Retinal pigment epithelial cell (primary cell): ENCODE measurements at regions not wholly inside any gene's neighbourhood (a gene's known extent, or its start where the extent isn't known, plus 50 kb on each side); places are given as distances from the start of the nearest gene placed in this dataset.

Experiments
- DNase-seq: peaks from one replicate; pipeline ENCODE4 v3.0.0-alpha.2; 2010; ENCODE audit warnings: low read depth
- H3K4me3 ChIP-seq: 2 replicates; pipeline ENCODE4 v1.5.1; 2011; ENCODE audit warnings: mild to moderate bottlenecking, low read length, control low read depth, moderate library complexity
- CTCF ChIP-seq: conservative IDR thresholded peaks from 2 replicates; pipeline ENCODE4 v1.5.1; 2011; ENCODE audit warnings: low read depth, low read length, control low read depth, inconsistent platforms

GRCh38 chr9:134552349-134552990 lies 89.1 kb upstream of the COL5A1 start:
- no peak for TF ChIP-seq CTCF
- H3K4me3 ChIP-seq = no peak overlapping the region
- no peak for DNase-seq

DNA sequence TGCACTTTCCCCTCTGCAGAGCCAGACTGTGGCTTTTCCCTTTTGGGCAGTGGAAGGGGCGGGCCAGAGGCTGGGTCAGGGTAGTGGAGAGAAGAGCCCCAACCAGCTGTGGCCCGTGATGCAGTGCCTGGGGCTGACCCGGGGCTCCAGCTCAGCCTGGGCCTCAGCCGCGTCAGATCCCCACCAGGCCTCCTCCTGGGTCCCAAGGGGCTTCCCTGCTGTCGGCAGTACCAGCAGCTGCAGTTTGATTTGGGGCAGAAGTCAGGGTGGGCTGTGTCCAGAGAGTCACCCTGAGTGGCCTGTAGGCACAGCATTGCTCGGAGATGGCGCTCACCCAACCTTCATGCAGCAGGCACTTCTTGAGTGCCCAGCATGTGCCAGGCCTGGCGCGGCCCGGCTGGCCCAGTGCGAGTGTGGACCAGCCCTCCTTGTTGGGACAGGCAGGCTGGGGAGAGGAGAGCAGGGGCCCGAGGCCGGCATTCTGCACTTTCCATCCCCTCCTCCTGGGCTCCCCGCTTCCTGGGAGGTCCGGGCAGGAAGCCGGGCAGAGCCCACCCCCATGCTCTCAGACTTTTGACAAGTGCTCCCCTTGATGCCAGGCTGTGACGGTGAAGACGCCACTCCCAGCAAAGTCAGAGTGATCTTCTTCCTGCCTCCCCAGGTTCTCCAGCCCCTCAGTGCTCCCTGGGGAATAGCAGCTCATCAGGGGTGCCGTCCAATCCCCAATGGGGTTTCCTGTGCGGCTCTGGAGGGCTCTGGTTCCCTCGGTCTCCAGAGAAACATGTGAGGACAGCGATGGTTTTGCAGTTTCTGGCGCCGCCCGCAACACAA lies 88.3 kb upstream of the COL5A1 start:
- no peak for TF ChIP-seq CTCF
- DNase-seq = no peak
- H3K4me3 ChIP-seq = no peak overlapping the region

- DNase-seq = no peak
- H3K4me3 ChIP-seq = no peak overlapping the region
- no peak for TF ChIP-seq CTCF
Observed at GRCh38 chr9:134553996-134554372, 87.6 kb upstream of the COL5A1 start.

- H3K4me3 ChIP-seq = no peak overlapping the region
- no peak for DNase-seq
- no peak for TF ChIP-seq CTCF
Observed at GRCh38 chr9:134554373-134555093, 87.1 kb upstream of the COL5A1 start.

- no peak for TF ChIP-seq CTCF
- no peak for DNase-seq
- H3K4me3 ChIP-seq = no peak overlapping the region
Observed at GRCh38 chr9:134555094-134555650, 86.4 kb upstream of the COL5A1 start.

GRCh38 chr9:134556531-134557068 lies 85.0 kb upstream of the COL5A1 start:
- no peak for TF ChIP-seq CTCF
- H3K4me3 ChIP-seq = no peak overlapping the region
- DNase-seq = no peak
